Nephron (organoid): ENCODE measurements at regions not wholly inside any gene's neighbourhood (a gene's known extent, or its start where the extent isn't known, plus 50 kb on each side); places are given as distances from the start of the nearest gene placed in this dataset.

Experiments used
- H3K27ac Mint-ChIP-seq, 3 experiments: 2 replicates each; pipeline ENCODE4 v1.8.0; 2020; ENCODE audit warnings: mixed read lengths in 3 of 3, mild to moderate bottlenecking in 2 of 3, moderate library complexity in 1 of 3
- H3K27me3 Mint-ChIP-seq: 2 replicates; pipeline ENCODE4 v1.8.0; 2021; ENCODE audit warnings: low read depth, mild to moderate bottlenecking, moderate library complexity, mixed read lengths
- H3K36me3 Mint-ChIP-seq: 2 replicates; pipeline ENCODE4 v1.8.0; 2020; ENCODE audit warnings: low read depth, mixed read lengths
- H3K4me1 Mint-ChIP-seq: 2 replicates; pipeline ENCODE4 v1.8.0; 2020; ENCODE audit warnings: mixed read lengths
- H3K4me3 Mint-ChIP-seq, 3 experiments: 2 replicates each; pipeline ENCODE4 v1.8.0; 2020; ENCODE audit warnings: mild to moderate bottlenecking in 3 of 3, mixed read lengths in 3 of 3, moderate library complexity in 2 of 3
- H3K9me3 Mint-ChIP-seq: 2 replicates; pipeline ENCODE4 v1.8.0; 2020; ENCODE audit warnings: mixed read lengths
- TF ChIP-seq, protein P1 (sequence below), 3 experiments: fragments of 200-600 bp; sonication (generic); IDR thresholded peaks; one replicate each; pipeline ENCODE4 v1.5.0; 2021; ENCODE audit warnings: antibody characterized with exemption in 3 of 3; ENCODE audit not compliant: unreplicated experiment in 3 of 3

DNA sequence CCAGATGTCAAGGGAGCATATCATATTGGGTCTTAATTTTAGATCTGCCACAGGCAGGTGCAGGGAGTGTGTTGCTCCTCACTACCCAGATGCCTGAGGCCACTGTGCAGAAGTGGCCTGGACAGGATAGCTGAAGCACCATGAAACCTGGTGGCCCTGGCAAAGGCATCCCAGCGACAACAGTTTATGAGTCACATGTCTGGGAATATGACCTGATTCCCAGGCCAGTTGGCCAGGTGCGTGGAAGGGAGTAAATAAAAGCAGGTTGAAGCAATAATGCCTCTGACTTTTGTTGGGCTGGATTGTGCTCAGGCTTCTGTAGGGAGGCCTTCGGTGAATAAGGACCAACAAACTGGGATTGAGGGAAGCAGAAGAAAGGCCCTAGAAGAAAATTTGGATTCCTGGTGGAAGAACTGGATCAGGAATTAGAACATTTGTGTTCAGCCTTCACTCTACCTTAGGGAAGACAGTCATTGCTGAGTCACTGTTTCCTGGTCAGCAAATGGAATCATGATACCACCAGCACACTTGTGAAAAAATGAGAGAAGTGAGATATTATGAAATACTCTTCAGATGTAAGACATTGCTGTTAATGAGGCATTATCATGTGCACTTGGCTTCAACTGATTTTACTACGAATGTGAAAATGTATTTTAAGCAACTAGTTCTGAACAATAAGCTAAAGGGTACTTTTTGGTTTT, 78.4 kb upstream of the ZNF516 start:
- no peak overlapping the region for H3K4me3 Mint-ChIP-seq
- TF ChIP-seq, protein P1, sequence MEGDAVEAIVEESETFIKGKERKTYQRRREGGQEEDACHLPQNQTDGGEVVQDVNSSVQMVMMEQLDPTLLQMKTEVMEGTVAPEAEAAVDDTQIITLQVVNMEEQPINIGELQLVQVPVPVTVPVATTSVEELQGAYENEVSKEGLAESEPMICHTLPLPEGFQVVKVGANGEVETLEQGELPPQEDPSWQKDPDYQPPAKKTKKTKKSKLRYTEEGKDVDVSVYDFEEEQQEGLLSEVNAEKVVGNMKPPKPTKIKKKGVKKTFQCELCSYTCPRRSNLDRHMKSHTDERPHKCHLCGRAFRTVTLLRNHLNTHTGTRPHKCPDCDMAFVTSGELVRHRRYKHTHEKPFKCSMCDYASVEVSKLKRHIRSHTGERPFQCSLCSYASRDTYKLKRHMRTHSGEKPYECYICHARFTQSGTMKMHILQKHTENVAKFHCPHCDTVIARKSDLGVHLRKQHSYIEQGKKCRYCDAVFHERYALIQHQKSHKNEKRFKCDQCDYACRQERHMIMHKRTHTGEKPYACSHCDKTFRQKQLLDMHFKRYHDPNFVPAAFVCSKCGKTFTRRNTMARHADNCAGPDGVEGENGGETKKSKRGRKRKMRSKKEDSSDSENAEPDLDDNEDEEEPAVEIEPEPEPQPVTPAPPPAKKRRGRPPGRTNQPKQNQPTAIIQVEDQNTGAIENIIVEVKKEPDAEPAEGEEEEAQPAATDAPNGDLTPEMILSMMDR (IDR thresholded peaks at IDR 0.05; ENCODE audit: unreplicated experiment in 3 of 3) = no peak
- H3K27me3 Mint-ChIP-seq = no peaks in the 10 kb centered on the region
- H3K36me3 Mint-ChIP-seq = no peaks in the 10 kb centered on the region
- no peak overlapping the region for H3K27ac Mint-ChIP-seq
- peaks cover 4% of the 10 kb centered on the region for H3K9me3 Mint-ChIP-seq
- H3K4me1 Mint-ChIP-seq = peaks cover 5% of the 10 kb centered on the region

DNA sequence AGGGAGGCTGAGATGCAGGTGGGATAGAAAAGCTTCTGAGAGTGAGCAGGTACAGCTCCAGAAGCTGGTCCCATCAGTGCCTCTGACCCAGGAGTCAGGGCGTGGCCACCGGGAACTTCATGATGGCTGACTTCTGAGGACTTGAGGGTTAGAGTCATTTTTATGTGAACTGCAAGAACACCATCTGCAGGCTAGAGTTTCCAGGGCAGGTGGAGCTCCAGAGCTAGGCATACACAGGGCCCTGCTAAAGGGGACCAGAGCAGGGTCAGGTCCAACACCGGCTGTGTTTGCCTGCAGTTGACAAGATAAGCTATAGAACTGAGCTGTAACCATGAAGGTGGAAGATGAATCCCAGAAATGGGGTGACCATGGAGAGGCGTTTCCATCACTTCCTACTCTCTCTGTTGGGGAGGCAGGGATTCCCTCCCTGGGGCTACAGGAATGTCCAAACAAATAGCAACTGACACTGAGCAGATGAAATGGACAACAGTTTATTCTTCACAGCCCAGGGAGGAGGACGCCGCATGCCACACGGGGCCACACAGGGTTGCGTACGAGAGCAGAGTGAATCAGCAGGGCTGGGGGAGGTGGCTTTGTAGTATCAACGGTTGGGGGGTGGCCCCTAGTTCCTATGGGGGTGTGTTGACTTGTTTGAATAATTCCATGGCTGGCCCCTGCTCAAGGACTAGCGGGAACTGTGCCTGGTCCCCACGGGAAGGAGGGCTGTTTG, 77.6 kb upstream of the ZNF516 start:
- peaks cover 5% of the 10 kb centered on the region for H3K4me1 Mint-ChIP-seq

DNA sequence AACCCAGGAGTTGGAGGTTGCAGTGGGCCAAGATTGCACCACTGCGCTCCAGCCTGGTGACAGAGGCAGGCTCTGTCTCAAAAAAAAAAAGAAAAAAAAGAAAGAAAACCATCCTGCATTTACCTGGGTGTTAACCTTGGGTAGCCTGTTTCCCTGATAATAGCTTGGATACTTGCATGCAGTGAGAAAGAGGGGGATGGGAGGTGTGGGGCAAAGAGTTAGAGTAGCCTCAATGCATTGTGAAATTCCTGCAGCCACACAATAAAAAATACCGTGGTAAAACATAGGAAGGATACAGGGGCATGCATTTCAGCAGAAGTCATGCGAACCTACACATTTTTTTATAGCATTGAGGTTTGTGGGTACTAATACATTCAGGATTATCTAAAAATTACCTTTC, 76.6 kb upstream of the ZNF516 start:
- no peaks in the 10 kb centered on the region for H3K36me3 Mint-ChIP-seq
- TF ChIP-seq, protein P1 (IDR thresholded peaks at IDR 0.05; ENCODE audit: unreplicated experiment in 3 of 3) = no peak
- peaks cover 4% of the 10 kb centered on the region for H3K9me3 Mint-ChIP-seq
- H3K27ac Mint-ChIP-seq = no peak overlapping the region
- no peaks in the 10 kb centered on the region for H3K27me3 Mint-ChIP-seq
- no peak overlapping the region for H3K4me3 Mint-ChIP-seq
- H3K4me1 Mint-ChIP-seq = peaks cover 5% of the 10 kb centered on the region

More for the DNA sequence above, 77.6 kb upstream of the ZNF516 start:
- no peak overlapping the region for H3K27ac Mint-ChIP-seq
- no peak overlapping the region for H3K4me3 Mint-ChIP-seq
- no peaks in the 10 kb centered on the region for H3K36me3 Mint-ChIP-seq
- TF ChIP-seq, protein P1 (IDR thresholded peaks at IDR 0.05; ENCODE audit: unreplicated experiment in 3 of 3) = no peak
- no peaks in the 10 kb centered on the region for H3K27me3 Mint-ChIP-seq
- peaks cover 4% of the 10 kb centered on the region for H3K9me3 Mint-ChIP-seq

DNA sequence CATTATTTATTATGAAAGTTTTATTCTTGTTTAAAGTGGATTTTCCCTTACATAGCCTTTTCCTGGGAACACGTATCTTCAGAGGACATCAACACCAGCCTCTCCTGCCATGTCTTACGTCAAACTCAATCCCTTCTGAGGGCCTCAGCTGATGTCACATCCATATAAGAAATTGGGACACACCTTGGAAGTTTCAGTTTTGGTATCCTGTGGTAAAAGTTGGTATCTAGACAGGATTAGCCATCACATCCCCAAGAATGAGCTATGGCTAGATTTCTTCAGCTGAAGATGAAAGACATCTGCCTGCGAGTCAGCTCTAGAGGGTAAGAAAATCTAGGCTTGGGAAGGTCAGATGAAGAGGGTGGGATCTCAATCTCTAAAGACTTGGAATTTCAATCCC, 75.8 kb upstream of the ZNF516 start:
- Mint-ChIP-seq H3K4me3 (no peak overlapping the region), H3K27me3 (peaks cover 2% of the 10 kb centered on the region), H3K4me1 (peaks cover 7% of the 10 kb centered on the region), H3K27ac (no peak overlapping the region), H3K9me3 (peaks cover 4% of the 10 kb centered on the region), H3K36me3 (no peaks in the 10 kb centered on the region)
- TF ChIP-seq, protein P1 (IDR thresholded peaks at IDR 0.05; ENCODE audit: unreplicated experiment in 3 of 3) = no peak

DNA sequence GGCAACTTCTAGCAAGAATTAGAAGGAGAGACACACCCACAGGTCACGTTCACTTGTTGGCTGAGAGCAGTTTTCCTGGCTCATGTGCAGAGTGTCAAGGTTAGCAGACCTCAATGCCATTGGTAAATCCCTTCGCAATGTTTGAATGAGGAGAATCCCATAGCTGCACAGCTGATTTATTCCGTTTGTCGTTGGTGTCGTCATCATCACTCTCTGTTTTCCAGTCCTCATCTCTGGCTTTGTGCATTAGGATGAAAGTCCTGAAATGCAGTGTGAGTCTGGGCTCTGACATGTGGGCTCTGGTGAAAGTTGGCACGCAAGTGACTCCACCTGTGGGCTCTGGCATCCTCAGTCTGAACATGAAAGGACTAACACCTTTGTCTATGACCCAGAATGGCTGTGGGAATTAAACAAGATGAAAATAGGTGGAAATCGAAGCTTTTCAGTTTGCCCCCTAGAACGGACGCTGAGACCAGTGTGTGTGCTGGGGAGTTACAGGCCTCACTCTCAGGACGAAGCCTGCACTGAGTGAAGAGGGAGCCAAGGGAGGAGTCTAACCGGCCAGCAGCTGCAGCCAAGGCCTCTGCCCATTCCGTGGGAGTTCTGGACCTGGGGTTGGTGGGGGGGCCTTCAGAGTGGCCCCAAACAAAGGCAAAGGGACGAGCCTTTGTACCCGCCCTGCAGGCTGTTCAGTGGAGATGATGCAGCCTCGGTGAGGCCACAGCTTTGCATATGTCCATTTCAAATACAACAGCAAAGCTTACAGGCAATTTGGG, 74.8 kb upstream of the ZNF516 start:
- H3K36me3 Mint-ChIP-seq = no peaks in the 10 kb centered on the region
- no peak overlapping the region for H3K27ac Mint-ChIP-seq
- no peak overlapping the region for H3K4me3 Mint-ChIP-seq
- no peaks in the 10 kb centered on the region for H3K9me3 Mint-ChIP-seq
- TF ChIP-seq, protein P1 (IDR thresholded peaks at IDR 0.05; ENCODE audit: unreplicated experiment in 3 of 3) = no peak
- H3K4me1 Mint-ChIP-seq = peaks cover 17% of the 10 kb centered on the region
- H3K27me3 Mint-ChIP-seq = peaks cover 4% of the 10 kb centered on the region
